ENCODE measurements at regions not wholly inside any gene's neighbourhood (a gene's known extent, or its start where the extent isn't known, plus 50 kb on each side); places are given as distances from the start of the nearest gene placed in this dataset.

GRCh38 chr2:104708967-104709366, 144.9 kb upstream of the POU3F3 start:
- DNase-seq (ENCODE audit: low spot score in 2 of 2) (no peak), FAIRE-seq (no peak)

DNA sequence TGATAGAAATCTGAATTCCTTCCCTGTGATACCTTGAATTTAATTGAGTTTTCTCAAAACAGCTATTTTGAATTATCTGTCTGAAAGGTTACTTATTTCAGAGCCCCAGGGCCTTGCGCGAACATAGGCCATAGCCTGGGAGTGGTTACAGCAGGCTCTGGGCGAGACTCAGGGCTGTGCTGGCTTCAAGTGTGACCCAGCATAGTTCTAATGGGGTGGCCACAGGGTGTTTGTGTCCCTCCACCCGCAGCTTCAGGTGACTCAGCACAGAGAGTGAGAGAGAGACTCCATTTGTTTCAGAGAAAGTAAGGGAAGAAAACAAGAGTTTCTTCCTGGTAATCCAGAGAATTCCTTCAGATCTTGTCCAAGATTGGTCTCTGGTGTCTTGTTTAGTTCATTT, 137.9 kb upstream of the POU3F3 start:
- no peak for DNase-seq (ENCODE audit: low spot score in 2 of 2)
- no peak for FAIRE-seq

- DNase-seq (ENCODE audit: low spot score in 2 of 2) (no peak), FAIRE-seq (no peak)
Observed at GRCh38 chr2:104733226-104733943, 120.5 kb upstream of the POU3F3 start.

- FAIRE-seq (no peak), DNase-seq (ENCODE audit: low spot score in 2 of 2) (no peak)
Observed at GRCh38 chr2:104734937-104735586, 118.9 kb upstream of the POU3F3 start.

DNA sequence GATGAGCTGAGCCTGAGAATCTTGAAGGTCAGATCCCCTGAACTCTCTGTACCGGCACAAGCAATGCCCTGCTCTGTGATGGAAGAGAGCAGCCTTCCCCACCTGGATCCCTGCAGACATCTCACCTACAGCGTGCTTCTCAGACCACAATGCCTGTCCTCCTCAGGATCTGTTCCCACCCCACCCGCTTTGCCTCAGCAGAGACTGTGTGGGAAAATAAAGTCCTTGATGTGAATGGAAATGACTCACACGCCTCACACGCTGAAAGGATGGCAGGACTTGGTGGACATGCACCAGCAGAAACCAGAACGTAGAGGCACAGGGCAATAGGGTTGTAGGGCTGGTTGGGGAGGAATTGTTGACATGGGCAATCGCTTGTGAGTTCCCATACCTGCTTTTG, 117.9 kb upstream of the POU3F3 start:
- DNase-seq (ENCODE audit: low spot score in 2 of 2) (no peak), FAIRE-seq (no peak)

DNA sequence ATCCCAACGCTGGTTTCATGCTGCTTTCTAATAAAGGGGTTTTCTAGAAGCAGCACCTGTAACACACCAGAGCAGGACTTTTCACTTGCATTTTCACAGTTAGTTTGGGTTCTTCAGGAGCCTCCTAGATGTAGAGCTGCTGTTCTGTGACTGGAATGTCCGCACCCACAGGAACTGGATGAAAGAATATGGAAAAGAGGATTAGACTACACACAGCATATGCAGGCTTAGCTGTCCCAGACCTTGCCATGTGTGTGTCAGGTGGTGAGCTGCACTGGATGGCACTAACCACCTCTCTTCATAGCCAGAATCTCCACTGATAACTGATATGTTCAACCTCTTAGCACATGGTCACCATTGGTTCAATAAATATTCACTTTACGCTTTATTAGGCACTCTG, 112.1 kb upstream of the POU3F3 start:
- DNase-seq (ENCODE audit: low spot score in 2 of 2) (no peak), FAIRE-seq (no peak)

- DNase-seq (ENCODE audit: low spot score in 2 of 2) (no peak), FAIRE-seq (no peak)
Observed at GRCh38 chr2:104744537-104744936, 109.4 kb upstream of the POU3F3 start.

DNA sequence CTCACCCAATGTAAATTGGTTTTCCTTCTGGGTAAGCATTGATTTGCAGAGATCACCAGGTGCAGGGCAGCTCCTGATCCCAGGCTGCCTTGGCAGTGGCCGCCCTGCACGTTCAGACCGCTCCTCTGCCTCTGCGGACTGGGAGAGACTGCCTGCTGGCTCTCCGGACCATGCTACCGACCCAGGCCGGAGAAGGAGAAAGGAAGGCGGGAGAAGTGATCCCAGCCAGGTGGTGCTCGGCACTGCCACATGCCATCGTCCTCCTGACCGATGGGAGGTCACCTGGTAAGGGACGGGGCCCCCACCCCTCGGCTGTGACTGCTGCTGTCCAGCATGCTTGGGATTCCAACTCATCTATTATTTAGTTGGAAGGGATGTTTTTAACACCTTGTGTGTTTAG, 108.1 kb upstream of the POU3F3 start:
- FAIRE-seq, result no peak
- no peak for DNase-seq (ENCODE audit: low spot score in 2 of 2)

- no peak for DNase-seq (ENCODE audit: low spot score in 2 of 2)
- FAIRE-seq, result no peak
Observed at GRCh38 chr2:104746299-104746698, 107.6 kb upstream of the POU3F3 start.

DNA sequence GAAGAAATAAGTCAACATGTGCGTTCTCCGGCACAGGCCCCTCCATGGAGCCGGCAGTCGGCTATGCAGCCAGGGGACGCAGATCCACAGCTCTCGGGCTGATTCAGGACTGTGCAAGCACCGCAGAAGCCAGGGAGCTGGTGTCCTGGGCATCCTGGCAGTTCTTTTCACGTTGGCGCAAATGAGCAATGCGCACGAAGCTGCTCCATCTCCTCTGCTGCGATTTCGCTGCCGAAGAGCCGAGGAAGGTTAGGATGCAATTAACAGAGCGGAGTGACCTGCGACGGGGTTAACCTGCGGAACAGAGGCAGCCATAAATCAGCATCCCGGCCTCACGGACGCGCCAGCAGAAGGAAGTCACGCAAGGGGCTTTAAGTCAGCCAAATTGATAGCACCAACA, 107.1 kb upstream of the POU3F3 start:
- DNase-seq (ENCODE audit: low spot score in 2 of 2), result no peak

DNA sequence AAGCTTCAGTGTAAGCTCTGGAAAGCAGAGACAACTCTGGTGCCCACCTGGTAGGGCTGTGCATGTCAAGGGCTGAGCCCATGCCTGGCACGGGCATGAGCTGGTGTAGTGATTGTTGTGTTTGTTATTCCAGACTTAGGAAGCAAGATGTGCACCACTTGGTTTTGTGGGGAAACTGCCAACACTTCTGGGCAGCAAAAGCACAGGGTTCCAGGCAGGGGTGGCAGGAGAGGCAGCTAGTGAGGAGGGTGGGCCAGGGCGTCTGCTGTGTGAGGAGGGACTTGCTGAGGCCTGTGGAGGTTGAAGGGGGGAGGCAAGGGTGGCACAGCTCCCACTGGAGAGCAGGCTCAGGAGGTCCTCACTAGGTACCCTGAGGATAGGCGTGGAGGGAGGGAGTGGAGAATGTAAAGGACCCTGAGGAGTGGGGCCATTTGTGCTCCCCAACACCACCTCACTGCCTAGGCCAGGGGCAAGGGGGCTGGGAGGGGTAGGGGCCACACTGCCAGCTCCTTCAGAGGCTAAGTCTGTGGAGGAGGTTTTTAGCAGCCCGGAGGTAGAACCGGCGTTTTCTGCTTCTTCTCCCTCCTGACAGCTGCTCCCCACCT, 104.0 kb upstream of the POU3F3 start:
- FAIRE-seq, result no peak
- DNase-seq (ENCODE audit: low spot score in 2 of 2), result no peak

More for the DNA sequence above, 107.1 kb upstream of the POU3F3 start:
- FAIRE-seq, result no peak

DNA sequence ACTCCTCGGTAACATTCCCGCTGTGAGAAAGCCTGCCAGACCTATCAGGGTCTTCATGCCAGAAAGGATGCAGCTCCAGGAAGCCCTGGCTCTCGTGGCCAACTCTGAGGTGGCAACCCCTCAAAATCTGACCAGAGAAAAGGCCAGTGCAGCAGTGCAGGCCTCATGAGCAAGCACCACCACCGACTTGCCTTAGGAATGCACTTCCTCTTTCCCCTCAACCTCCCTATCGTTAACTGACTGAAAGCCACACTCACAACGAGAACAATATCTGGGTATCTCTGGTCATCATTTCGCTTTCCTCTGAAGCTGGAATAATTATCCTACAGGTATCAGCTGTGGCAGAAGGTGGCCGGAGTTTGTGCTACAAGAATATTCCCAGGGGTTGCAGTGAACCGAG, 101.4 kb upstream of the POU3F3 start:
- DNase-seq (ENCODE audit: low spot score in 2 of 2), result no peak
- FAIRE-seq, result no peak

DNA sequence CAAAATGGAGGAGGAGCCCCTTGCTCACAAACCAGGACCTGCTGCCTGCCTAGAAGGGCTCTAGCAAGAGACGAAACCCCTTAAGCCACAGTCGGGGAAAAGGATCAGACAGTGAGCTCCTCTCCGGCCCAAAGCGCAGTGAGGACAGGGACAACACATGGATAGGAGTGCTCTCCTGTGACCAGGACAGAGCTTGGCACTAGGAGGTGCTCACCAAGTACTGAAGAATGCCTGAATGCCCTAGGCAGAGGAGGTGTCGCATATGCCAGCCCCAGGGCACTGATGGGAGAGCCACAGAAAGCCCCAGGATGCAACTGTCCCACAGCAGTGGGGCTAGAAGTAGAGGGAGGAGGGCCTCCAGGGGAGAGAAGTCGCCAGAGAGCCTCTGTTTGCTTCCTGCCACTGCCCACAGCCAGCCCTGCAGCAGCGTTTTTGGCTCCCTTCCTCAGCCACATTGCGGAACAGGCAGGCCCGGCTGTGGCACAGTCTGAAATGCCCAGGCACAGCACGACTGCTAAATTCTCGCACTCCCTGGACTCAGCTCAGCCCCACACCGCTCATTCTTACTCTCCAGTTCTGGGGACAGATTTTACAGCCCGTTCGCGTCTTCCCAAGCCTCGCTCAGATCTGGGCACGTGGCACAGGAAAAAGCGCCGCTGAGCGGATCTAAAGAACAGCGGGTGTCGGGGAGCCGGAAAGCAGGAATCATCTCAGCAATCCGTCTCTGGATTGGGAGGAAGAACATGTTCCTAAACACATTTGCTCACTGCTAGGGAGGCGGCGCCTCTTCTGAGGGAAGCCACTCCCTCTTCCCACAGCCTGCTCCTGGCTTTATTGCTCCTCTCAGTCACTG, 98.7 kb upstream of the POU3F3 start:
- peak; percentile 8 to 55 for DNase-seq (ENCODE audit: low spot score in 2 of 2)
- no peak for FAIRE-seq

- DNase-seq (ENCODE audit: low spot score in 2 of 2), result no peak
- no peak for FAIRE-seq
Observed at GRCh38 chr2:104756118-104756517, 97.8 kb upstream of the POU3F3 start.

GRCh38 chr2:104757056-104757455, 96.9 kb upstream of the POU3F3 start:
- DNase-seq (ENCODE audit: low spot score in 2 of 2) (no peak), FAIRE-seq (no peak)

GRCh38 chr2:104758199-104758620, 95.7 kb upstream of the POU3F3 start:
- DNase-seq (ENCODE audit: low spot score in 2 of 2) (no peak), FAIRE-seq (no peak)

- FAIRE-seq (no peak), DNase-seq (ENCODE audit: low spot score in 2 of 2) (no peak)
Observed at GRCh38 chr2:104762031-104762430, 91.9 kb upstream of the POU3F3 start.

- no peak for FAIRE-seq
- DNase-seq (ENCODE audit: low spot score in 2 of 2), result no peak
Observed at GRCh38 chr2:104766683-104767082, 87.2 kb upstream of the POU3F3 start.

- FAIRE-seq, result no peak
- DNase-seq (ENCODE audit: low spot score in 2 of 2), result no peak
Observed at GRCh38 chr2:104768694-104769093, 85.2 kb upstream of the POU3F3 start.

DNA sequence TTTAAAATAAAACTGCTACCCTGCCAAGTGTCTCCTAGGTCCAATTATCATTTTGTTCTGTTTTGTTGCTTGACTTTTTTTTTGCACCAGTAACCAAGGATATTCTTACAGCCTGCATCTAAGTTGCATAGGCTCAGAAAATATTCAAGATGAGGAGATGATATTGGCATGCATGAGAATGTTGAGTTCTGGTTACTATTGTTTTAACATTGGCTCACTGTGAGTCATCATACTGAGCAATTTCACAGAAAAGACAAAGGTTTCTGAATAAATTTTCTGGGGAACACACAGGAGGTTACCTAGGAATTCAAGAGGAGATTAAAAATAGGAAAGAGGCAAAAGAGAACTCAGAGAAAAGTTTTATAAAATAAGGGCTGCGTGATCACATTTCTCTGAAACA, 84.8 kb upstream of the POU3F3 start:
- no peak for DNase-seq (ENCODE audit: low spot score in 2 of 2)
- FAIRE-seq, result no peak

DNA sequence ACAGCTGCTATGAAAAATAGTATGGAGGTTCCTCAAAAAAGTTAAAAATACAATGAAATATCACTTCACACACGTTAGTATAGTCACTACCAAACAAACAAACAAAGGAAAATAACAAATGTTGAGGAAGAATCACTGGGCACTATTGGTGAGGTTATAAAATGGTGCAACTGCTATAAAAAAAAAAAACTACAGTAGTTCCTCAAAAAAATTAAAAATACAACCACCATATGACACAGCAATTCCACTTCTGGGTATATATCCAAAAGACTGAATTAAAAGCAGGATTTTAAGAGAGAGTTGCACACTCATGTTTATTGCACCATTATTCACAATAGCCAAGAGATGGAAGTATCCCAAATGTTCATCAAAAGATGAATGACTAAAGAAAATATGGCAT, 80.9 kb upstream of the POU3F3 start:
- FAIRE-seq (no peak), DNase-seq (ENCODE audit: low spot score in 2 of 2) (no peak)

All from frontal cortex (tissue), 3 donors.